DMS53 (cell line): ENCODE measurements at regions not wholly inside any gene's neighbourhood (a gene's known extent, or its start where the extent isn't known, plus 50 kb on each side); places are given as distances from the start of the nearest gene placed in this dataset.
"Not testable (repeated sequence)": the region's sequence is repeated elsewhere in the genome, so short reads cannot be mapped to it uniquely, and the experiment has no call there.

Source experiments
- DNase-seq: peaks from one replicate; lab custom pipeline; 2025; lab: John Stamatoyannopoulos, UW

GRCh38 chrX:127457161-127457560, 595.0 kb downstream of the ACTRT1 start:
- DNase-seq = no peak

- no peak for DNase-seq
These were observed 612.5 kb downstream of the ACTRT1 start for GRCh38 chrX:127439676-127440075.

GRCh38 chrX:127405946-127406345, 586.4 kb downstream of the PRR32 start:
- DNase-seq = no peak

- DNase-seq = no peak
These were observed 584.6 kb downstream of the PRR32 start for GRCh38 chrX:127404161-127404560.

- DNase-seq = not testable (repeated sequence)
These were observed 580.7 kb downstream of the PRR32 start for GRCh38 chrX:127400231-127400630.

- DNase-seq = no peak
These were observed 570.8 kb downstream of the PRR32 start for GRCh38 chrX:127390316-127390715.

GRCh38 chrX:127389900-127390299, 570.4 kb downstream of the PRR32 start:
- DNase-seq = no peak
